Stimulated activated CD8-positive, alpha-beta memory T cell treated with anti-CD3 and anti-CD28 coated beads, Interleukin-15, amount 100 ng/mL, for 48 hours (primary cell): ENCODE measurements at regions not wholly inside any gene's neighbourhood (a gene's known extent, or its start where the extent isn't known, plus 50 kb on each side); places are given as distances from the start of the nearest gene placed in this dataset.

Experiments used
- DNase-seq, 2 donors: peaks; one replicate each; pipeline ENCODE4 v3.0.0-alpha.2; 2020; ENCODE audit warnings: low read depth in 2 of 2

GRCh38 chr10:130230036-130230435 lies 93.8 kb downstream of the GLRX3 start:
- DNase-seq: no peak

DNA sequence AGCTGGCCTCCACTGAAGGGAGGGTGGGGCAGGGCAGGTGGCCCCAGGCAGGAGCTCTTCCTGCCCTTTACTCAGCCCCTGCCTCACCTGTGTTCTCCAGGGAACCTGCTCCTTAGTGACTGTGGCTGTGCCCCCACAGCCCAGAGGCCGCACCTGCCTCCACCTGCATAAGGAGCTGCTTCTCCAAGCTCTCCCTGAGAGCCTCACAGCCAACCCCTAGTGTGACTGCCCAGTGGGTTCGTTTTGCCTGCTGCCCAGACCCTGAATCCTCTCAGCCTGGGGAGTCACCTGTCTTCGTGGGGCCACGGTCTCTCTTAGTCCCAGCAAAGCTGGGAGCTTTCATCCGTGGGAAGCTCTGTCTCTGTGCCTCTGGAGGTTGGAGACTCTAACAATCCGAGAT lies 94.4 kb downstream of the GLRX3 start:
- DNase-seq: no peak

- DNase-seq: no peak
Observed at GRCh38 chr10:130231251-130231741, 95.1 kb downstream of the GLRX3 start.

GRCh38 chr10:130232166-130233034 lies 96.2 kb downstream of the GLRX3 start:
- no peak for DNase-seq

- no peak for DNase-seq
Observed at GRCh38 chr10:130233035-130233360, 96.8 kb downstream of the GLRX3 start.

GRCh38 chr10:130233426-130233825 lies 97.2 kb downstream of the GLRX3 start:
- no peak for DNase-seq

GRCh38 chr10:130234171-130234965 lies 98.2 kb downstream of the GLRX3 start:
- no peak for DNase-seq

GRCh38 chr10:130236711-130237110 lies 100.5 kb downstream of the GLRX3 start:
- DNase-seq: no peak

DNA sequence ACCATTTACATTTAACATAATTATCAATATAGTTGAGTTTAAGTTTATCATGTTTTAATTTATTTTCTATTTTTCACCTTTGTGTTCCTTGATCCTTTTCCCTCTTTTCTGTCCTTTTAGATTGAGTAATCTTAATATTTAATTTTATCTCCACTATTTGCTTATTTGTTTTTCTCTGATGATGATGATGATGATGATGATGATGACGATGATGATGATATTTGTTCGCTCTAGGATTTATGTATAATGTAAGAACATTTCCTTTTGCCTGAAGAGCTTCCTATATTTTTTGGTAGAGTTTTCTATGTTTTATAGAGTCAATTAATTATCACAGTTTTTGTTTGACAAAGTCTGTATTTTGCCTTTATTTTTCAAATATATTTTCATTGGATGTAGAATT lies 104.2 kb downstream of the GLRX3 start:
- no peak for DNase-seq

GRCh38 chr10:130242513-130242912 lies 106.3 kb downstream of the GLRX3 start:
- DNase-seq: no peak

GRCh38 chr10:130243015-130243414 lies 106.8 kb downstream of the GLRX3 start:
- no peak for DNase-seq

DNA sequence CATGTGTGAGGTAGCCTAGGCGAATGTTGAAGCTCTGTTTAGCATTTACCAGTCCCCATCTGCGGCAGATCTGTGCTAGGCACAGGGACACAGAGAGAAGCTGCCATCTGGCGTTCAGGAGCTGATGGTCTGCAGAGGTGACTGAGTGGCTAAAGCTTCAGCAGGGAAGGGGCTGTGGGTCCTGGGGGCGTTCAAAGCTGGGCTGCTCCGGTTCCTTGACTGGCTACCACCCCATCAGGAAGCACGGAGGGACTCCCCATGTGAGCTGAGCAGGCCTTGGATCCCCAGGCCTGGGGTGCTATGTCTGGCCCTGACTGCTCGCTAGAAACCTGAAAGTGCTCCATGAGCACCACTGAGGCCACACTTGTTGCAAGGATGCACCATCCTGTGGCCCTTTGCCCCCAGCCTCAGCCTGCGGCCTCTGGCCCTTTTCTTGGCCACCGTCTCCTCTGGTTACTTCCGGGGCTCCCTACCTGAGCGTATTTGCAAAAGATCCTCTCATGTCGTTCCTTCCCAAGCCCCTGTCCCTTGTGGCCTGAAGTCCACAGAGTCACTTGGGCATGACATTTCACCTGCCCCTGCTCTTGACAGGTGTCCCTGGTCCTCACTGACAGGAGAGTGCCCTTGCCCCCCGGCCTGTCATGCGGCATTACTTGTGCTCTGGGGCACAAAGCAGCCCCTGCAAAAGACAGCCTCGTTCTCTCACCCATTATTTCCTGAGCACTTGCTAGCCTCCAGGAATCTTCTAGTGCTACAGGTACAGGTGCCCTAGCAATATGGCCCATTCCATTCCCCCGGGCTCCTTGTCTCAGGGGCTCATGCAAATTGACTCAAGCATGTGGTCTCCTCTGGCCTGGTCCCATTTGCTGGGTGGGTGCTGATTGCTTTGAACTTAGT lies 108.1 kb downstream of the GLRX3 start:
- no peak for DNase-seq

DNA sequence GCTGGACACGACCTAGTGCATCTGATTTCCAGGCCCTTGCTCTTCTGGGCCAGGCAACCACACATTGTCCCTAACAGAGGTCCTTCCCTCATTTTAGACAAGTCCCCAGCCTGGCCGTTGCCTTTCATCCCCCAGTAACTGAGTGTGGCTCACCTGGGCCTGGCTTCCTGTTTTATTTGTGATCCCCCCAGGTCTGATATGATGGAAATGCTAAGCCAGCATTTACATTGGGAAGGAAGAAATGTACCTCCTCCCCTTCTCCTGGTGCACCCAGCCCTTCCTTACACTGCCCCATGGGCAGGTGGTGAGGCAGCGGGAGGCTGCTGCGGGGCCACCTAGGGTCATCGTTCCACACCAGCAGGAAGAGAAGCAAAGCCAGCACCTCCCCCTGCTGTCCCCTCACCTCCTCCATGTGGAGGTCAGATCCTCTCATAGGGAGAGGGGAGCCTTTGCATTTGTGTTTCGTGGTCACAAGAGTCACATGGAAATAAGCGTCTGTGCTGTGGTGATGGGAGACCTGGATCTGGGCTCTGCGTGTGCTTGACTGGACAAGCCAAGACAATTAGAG lies 108.8 kb downstream of the GLRX3 start:
- no peak for DNase-seq

- no peak for DNase-seq
Observed at GRCh38 chr10:130246113-130246512, 109.9 kb downstream of the GLRX3 start.

DNA sequence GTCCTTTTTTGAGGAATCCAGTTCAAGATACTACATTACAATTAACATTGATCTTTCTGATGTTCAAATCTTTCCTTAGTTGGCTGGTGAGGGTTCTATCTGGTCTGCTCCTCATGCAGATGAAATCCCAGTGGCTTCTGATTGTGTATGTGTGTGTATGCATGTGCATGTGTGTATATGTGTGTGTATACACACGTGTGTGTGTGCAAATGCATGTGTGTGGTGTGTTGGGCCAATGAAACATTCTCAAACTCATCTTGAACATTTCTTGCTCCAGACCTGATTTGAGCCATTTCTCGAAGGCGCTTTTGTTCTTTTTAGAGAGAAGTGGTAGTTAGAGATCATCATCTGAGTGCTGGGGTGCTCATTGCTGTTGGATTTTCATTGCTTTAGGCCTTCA lies 113.9 kb downstream of the GLRX3 start:
- DNase-seq: no peak

- no peak for DNase-seq
Observed at GRCh38 chr10:130251766-130252165, 115.6 kb downstream of the GLRX3 start.

- DNase-seq: no peak
Observed at GRCh38 chr10:130254243-130254642, 118.1 kb downstream of the GLRX3 start.

DNA sequence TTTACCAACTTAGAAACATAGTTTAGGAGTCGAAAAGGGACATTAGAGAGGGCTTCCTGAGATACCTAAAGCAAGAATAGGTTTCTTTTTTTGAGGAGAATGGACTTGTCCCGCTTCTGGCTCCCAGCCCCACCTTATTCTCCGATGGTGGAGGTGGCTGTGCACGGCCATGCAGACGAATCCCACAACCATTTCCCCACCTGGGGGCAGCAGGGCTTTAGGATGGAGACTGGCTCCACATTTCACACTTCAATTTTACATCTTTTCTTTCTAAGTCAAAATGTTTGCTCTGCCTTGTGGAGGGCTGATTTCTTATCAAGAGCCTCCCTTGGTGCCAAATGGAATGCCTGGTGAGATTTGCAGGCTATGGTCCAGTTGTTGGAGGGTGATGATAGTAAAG lies 118.5 kb downstream of the GLRX3 start:
- DNase-seq: no peak

DNA sequence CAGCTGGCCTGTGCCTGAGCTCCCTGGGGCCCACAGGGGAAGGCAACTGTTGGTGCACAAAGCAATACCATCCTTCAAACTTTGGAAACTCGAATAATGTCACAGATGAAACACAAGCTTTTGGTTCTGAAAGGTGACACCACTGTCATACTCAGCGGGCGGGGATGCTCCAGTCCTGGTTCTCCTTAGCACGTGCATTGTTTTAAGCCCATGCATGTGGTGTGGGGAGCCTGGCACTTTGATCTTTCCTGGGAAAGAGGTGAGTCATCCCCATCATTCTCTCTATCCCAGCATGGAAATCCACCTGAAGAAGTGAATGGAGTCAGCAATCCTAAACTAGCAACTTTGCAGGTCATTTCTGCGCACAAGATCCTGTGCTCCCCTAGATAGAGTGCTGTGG lies 119.6 kb downstream of the GLRX3 start:
- no peak for DNase-seq

- no peak for DNase-seq
Observed at GRCh38 chr10:130257897-130258296, 121.7 kb downstream of the GLRX3 start.

DNA sequence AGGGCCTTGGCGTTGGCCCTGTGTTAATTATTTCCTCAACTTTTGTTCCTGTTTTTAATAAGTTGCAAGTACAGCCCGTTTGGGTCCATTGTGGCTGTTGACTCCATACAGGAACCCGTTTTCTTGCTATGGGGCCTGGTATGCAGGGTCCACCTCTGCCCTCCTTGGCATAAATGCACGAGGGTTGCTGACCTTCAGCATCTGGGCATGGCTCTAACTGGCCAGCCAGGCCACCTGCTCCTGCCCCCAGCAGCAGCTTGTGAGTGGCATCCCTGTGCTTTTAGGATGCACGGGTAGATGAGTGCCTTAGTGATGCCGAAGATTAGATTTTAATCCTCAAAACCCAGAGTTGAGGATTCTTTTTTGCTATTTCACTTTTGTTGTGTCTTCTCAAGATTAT lies 123.2 kb downstream of the GLRX3 start:
- DNase-seq: no peak

DNA sequence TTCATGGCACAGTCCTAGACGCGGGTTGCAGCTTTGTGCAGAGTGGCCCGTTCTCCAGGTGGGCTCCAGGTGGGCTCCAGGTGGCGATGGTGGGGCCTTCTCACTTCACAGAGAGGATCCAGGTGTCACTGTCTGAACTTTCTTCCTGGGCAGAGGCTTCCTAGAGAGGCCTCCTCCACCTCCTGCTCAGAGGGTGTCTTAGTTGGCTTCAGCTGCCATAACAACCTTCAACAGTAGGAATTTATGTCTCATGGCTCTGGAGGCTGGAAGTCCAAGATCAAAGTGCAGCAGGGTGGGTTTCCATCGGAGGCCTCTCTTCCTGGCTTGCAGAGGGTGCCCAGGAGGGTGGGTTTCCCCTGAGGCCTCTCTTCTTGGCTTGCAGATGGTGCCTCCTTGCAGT lies 125.1 kb downstream of the GLRX3 start:
- no peak for DNase-seq
